Activated CD4-positive, alpha-beta T cell treated with anti-CD3 and anti-CD28 coated beads, Interleukin-2, amount 10 ng/mL, durations not matched to agents 7 days and 5 days (primary cell): ENCODE measurements at regions not wholly inside any gene's neighbourhood (a gene's known extent, or its start where the extent isn't known, plus 50 kb on each side); places are given as distances from the start of the nearest gene placed in this dataset.
"Not testable (repeated sequence)": the region's sequence is repeated elsewhere in the genome, so short reads cannot be mapped to it uniquely, and the experiment has no call there.

Experiments
- CTCF ChIA-PET: fragments of 350-600 bp; sonication (Branson Sonifier 250); formaldehyde crosslinking; loops from one replicate; lab custom pipeline; 2021; ENCODE audit warnings: antibody characterized with exemption; lab: Charles Lee
- POLR2A ChIA-PET: fragments of 350-600 bp; sonication (Branson Sonifier 250); formaldehyde crosslinking; loops from one replicate; lab custom pipeline; 2021; ENCODE audit warnings: antibody characterized with exemption; lab: Charles Lee
- DNase-seq: peaks from one replicate; pipeline ENCODE4 v3.0.0-alpha.2; 2020
- H3K27ac Mint-ChIP-seq: one replicate; pipeline ENCODE4 v1.8.0; 2021; ENCODE audit warnings: mild to moderate bottlenecking, moderate library complexity, mixed read lengths
- H3K27me3 Mint-ChIP-seq: one replicate; pipeline ENCODE4 v1.8.0; 2021; ENCODE audit warnings: mixed read lengths
- H3K36me3 Mint-ChIP-seq: one replicate; pipeline ENCODE4 v1.8.0; 2021; ENCODE audit warnings: low read depth, mixed read lengths
- H3K4me1 Mint-ChIP-seq: one replicate; pipeline ENCODE4 v1.8.0; 2021; ENCODE audit warnings: mixed read lengths
- H3K4me3 Mint-ChIP-seq: one replicate; pipeline ENCODE4 v1.8.0; 2021; ENCODE audit warnings: mild to moderate bottlenecking, moderate library complexity, mixed read lengths
- H3K9me3 Mint-ChIP-seq: one replicate; pipeline ENCODE4 v1.8.0; 2021; ENCODE audit warnings: mixed read lengths

DNA sequence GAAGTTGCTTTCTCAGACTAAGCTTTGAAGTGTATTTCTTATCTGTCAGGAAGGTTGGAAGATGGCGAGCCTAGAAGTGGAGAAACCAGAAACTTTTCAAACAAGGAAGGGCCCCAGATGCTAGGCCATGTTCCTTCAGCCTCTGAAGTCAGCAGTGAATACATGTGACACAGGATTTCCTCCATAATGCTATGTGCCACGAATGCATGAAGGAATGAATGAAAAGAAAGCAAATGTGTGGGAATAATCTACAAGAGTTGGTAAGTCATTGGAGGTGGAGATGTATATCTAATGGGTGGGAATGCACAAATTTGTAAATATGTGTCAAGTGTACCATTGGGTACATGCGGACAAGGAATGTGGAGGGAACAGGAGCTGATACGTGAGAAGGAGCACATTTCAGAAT, 123.2 kb upstream of the PRSS16 start:
- ChIA-PET POLR2A (no interaction called here), CTCF (interaction anchor here (0.9 kb wide), 1 partner anchor 9 kb away, joined by 3 read pairs; no protein-coding TSS in a partner anchor)
- peaks cover 52% of the 10 kb centered on the region for H3K4me1 Mint-ChIP-seq
- no peak for DNase-seq
- no peaks in the 10 kb centered on the region for H3K9me3 Mint-ChIP-seq
- no peak overlapping the region for H3K27ac Mint-ChIP-seq
- H3K36me3 Mint-ChIP-seq: peaks cover 15% of the 10 kb centered on the region
- no peaks in the 10 kb centered on the region for H3K27me3 Mint-ChIP-seq
- no peak overlapping the region for H3K4me3 Mint-ChIP-seq

DNA sequence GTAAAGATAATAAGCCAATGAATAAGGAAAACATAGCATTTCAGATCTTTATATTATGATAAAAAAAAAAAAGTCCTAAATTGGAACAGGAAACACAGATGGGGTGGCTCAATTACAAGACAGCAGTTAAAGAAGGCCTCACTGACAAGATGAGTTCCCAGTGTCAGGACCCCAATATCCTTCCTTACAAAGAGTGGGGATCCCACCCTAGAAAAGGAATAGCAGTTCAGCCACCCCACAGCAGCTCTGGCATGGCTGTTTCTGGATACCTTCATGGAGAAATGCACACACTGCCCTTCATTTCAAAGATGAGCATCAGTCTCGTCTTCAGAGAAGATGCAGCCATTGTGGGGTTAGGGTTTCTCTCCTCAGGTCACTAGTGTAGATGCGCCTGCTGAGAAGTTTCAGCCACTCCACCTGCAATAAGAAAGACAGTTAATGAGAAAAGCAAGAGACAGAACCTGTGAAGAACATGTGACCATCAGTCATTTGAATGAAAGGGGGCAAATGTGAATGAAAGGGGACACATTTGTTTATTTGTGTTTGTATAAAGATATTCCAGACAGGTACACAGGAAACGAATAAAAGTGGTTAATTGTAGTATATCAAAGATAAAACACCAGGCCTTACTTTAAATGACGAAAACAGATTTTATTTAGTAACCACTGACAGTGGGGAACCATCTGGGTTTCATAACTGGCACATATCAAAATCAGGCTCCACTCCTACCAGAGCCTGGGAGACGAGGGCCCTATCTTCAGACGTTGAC, 121.3 kb upstream of the PRSS16 start:
- peaks cover 59% of the 10 kb centered on the region for H3K4me1 Mint-ChIP-seq
- ChIA-PET POLR2A (interaction anchor here (0.6 to 2.6 kb wide), 5 partner anchors 17 to 767 kb away, joined by 3 to 28 read pairs (median 3); a partner anchor contains a TSS), CTCF (interaction anchor here (1.0 to 2.2 kb wide), 15 partner anchors 9 to 947 kb away, joined by 3 to 14 read pairs (median 4); a partner anchor contains a TSS)
- no peaks in the 10 kb centered on the region for H3K27me3 Mint-ChIP-seq
- peaks cover 9% of the 10 kb centered on the region for H3K36me3 Mint-ChIP-seq
- peak overlapping the region; percentile 93 for H3K27ac Mint-ChIP-seq
- H3K4me3 Mint-ChIP-seq: peak overlapping the region; percentile 72
- no peak for DNase-seq
- H3K9me3 Mint-ChIP-seq: no peaks in the 10 kb centered on the region

DNA sequence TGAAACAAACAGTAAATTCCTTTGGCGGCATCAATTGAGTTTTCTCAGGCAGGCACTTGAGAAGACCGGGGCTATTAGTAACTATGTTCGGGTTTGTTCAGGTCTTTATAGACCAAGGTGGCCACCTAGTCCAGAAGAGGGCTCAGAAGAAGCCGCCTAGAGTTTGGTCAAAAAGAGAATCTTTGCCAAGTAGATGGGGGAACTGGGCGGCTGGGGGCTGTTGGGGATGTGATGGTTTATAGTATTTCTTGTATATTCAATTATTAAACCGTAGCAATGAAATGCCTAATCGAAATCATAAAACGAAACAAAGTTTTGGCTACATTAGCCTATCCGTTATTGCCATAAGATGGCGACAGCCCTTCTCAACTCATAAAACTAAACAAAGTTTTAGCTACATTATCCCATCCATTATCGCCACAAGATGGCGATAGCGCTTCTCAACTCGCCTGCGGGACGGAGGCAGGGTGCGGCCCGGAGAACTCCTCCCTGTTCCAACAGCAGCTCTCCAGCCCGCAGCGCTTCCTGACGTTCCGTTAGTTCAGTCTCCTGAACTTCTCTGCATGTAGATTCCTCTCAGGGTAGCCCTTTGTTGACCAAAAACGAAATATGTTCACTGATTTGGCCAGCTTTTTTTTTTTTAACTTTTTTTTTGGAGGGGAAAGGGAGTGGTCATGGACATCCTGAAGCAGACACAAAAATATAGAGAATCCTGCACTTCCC, 120.5 kb upstream of the PRSS16 start:
- H3K36me3 Mint-ChIP-seq: peaks cover 9% of the 10 kb centered on the region
- DNase-seq: peak; percentile 91
- ChIA-PET CTCF (interaction anchor here (0.6 to 2.2 kb wide), 28 partner anchors 8 to 948 kb away, joined by 3 to 14 read pairs (median 3); a partner anchor contains a TSS), POLR2A (interaction anchor here (0.6 to 2.6 kb wide), 8 partner anchors 16 to 822 kb away, joined by 3 to 28 read pairs (median 4); a partner anchor contains a TSS)
- peaks cover 58% of the 10 kb centered on the region for H3K4me1 Mint-ChIP-seq
- peak overlapping the region; percentile 93 for H3K27ac Mint-ChIP-seq
- H3K27me3 Mint-ChIP-seq: no peaks in the 10 kb centered on the region
- peak overlapping the region; percentile 72 for H3K4me3 Mint-ChIP-seq
- H3K9me3 Mint-ChIP-seq: no peaks in the 10 kb centered on the region

DNA sequence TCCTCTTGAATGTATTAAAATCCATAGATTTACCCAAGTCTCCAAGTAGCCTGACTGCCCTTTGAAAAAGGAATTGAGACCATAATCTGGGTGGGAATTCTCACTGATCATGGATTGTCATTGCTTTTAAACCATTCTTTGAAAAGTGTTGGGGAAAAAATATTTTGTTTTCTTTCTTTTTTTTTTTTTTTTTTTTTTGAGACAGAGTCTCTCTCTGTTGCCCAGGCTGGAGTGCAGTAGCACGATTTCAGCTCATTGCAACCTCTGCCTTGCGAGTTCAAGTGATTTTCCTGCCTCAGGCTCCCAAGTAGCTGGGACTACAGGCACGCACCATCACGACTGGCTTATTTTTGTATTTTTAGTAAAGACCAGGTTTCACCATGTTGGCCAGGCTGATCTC, 119.6 kb upstream of the PRSS16 start:
- CTCF ChIA-PET: interaction anchor here (1.2 to 2.2 kb wide), 7 partner anchors 10 to 124 kb away, joined by 3 to 14 read pairs (median 6); a partner anchor contains a TSS
- Mint-ChIP-seq H3K4me1 (peaks cover 54% of the 10 kb centered on the region), H3K27ac (peak overlapping the region; percentile 93), H3K4me3 (peak overlapping the region; percentile 72)
- H3K27me3 Mint-ChIP-seq, H3K9me3 Mint-ChIP-seq, DNase-seq, H3K36me3 Mint-ChIP-seq: not testable (repeated sequence)
- POLR2A ChIA-PET: interaction anchor here (1.5 to 2.6 kb wide), 2 partner anchors 19 to 766 kb away, joined by 7 to 28 read pairs; a partner anchor contains a TSS

DNA sequence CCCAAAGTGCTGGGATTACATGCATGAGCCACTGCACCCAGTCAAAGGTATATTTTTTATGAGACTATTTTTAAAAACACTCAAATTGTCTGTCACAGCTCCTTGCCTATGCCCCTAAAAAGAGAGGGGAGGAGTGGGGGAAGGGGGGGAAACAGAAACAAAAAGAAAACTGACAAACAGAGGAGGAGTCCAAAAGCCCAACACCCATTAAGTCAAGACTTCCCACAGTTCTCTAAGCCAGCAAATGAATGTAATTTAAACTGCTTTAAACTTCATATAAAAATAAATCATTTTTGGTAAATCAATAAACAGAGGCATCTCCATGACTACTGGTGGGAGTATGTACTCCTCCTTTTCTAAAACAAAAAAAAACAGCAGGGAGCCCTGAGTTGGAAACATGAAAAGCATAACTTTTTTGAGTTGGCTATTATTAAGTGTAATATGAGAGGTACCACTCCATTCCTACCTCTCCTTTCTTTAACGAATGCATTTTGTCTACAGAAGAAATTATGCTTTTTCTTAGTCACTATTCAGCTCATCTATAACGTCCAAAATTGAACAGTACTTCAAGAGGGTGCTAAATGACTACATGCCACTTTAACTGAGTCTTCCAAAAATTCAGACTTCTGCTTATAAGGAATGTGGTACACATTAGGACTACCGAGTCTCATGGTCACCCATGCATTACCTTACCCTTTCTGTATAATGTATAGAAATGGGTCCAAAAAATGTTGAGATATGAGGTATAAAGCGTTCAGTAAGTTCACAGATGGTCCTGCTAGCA, 119.0 kb upstream of the PRSS16 start:
- CTCF ChIA-PET: interaction anchor here (0.6 to 2.2 kb wide), 4 partner anchors 42 to 528 kb away, joined by 3 to 14 read pairs (median 4); no protein-coding TSS in a partner anchor
- Mint-ChIP-seq H3K4me3 (peak overlapping the region; percentile 6), H3K4me1 (peaks cover 57% of the 10 kb centered on the region), H3K27ac (peak overlapping the region; percentile 62), H3K36me3 (peaks cover 8% of the 10 kb centered on the region), H3K9me3 (no peaks in the 10 kb centered on the region), H3K27me3 (no peaks in the 10 kb centered on the region)
- POLR2A ChIA-PET: interaction anchor here (2.6 kb wide), 1 partner anchor 19 kb away, joined by 28 read pairs; a partner anchor contains a TSS
- DNase-seq: peak; percentile 22

DNA sequence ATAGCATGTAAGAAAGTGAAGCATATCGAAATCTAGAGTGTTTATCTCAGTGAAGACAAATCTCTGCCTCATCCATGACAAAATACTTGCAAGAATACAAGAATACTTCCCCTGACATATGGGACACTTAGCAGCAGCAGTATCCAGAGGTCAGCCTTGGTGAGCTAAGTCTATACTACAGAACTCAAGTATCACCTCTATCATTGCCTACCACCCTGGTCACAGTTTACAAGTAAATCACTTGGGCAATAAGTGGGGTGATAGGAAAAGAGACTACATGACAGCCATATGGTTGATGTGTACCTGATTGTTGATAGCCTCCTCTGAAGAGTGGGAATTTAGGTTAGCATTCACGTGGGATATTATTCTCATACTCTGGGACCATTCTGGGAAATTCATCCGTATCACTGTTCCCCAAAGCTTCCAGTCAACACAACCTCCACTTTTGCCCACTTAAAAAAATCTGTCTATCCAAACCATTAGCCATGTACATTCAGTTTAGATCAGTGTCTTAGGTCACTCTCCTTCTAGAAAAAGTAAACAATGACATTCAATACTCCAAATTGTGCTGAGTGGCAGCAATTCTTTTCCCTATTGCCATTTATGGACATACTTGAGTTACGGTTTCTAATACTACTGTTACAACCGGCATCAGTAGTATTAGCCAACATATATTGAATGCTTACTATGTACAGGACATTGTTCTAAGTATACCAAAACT, 118.2 kb upstream of the PRSS16 start:
- DNase-seq: no peak
- CTCF ChIA-PET: interaction anchor here (0.6 kb wide), 2 partner anchors 43 to 528 kb away, joined by 4 read pairs; no protein-coding TSS in a partner anchor
- Mint-ChIP-seq H3K27ac (no peak overlapping the region), H3K36me3 (peaks cover 13% of the 10 kb centered on the region), H3K4me1 (peaks cover 62% of the 10 kb centered on the region), H3K4me3 (peak overlapping the region; percentile 6), H3K27me3 (no peaks in the 10 kb centered on the region), H3K9me3 (no peaks in the 10 kb centered on the region)
- POLR2A ChIA-PET: interaction anchor here (2.6 kb wide), 1 partner anchor 18 kb away, joined by 28 read pairs; a partner anchor contains a TSS

DNA sequence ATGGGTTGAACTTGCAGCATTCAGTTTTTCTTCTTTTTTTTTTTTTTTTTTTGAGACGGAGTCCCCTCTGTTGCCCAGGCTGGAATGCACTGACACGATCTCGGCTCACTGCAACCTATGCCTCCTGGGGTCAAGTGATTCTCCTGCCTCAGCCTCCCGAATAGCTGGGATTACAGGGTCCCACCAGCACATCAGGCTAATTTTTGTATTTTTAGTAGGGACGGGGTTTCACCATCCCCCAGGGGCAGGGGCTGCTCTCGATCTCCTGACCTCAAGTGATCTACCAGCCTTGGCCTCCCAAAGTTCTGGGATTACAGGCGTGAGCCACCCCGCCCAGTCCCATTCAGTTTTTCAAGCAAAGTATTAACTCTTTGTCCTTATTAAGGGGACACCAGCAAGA, 117.6 kb upstream of the PRSS16 start:
- Mint-ChIP-seq H3K4me1 (peaks cover 66% of the 10 kb centered on the region), H3K4me3 (no peak overlapping the region), H3K27me3 (no peaks in the 10 kb centered on the region), H3K27ac (no peak overlapping the region), H3K36me3 (peaks cover 13% of the 10 kb centered on the region), H3K9me3 (no peaks in the 10 kb centered on the region)
- POLR2A ChIA-PET: interaction anchor here (4.5 to 5.1 kb wide), 2 partner anchors 16 to 680 kb away, joined by 64 to 232 read pairs; a partner anchor contains a TSS
- CTCF ChIA-PET: no interaction called here
- no peak for DNase-seq

DNA sequence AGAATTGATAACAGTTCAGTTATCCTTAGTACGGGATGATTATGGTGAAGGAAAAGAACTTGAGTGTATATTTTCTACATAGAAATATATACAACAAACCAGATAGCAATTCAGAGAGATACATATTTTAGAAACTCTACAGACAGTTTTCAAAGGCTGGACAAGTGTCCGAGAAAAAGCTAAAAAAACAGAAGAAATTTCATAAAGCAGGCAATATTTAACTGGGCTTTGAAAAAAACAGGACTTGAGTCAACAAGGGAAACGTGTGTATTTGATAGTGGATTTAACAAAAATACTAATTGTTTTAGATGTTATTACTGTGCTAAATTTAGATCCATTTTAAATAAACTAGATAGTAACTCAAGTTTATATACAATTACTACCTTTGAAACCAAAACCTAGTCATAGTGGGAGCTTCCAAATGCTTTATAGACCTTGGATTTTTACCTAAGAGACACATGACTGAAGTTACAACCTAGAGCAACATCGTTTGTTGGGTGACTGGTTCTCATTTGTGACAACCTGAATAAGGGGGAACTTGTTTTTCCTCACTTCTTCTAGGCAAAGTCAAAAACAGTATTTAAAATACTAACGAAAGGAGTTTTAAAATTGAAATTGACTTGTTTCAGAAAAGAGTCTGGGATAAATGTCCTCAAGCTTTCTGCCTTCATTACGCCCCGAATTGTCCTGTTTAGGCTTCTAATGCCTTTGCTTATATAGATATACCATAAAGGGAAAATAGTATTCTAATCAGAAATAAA, 116.7 kb upstream of the PRSS16 start:
- ChIA-PET CTCF (interaction anchor here (0.6 to 0.8 kb wide), 2 partner anchors 24 to 523 kb away, joined by 3 read pairs; no protein-coding TSS in a partner anchor), POLR2A (interaction anchor here (0.6 to 5.1 kb wide), 8 partner anchors 15 to 1087 kb away, joined by 3 to 232 read pairs (median 14); a partner anchor contains a TSS)
- Mint-ChIP-seq H3K27ac (no peak overlapping the region), H3K4me3 (no peak overlapping the region), H3K36me3 (peaks cover 13% of the 10 kb centered on the region), H3K9me3 (no peaks in the 10 kb centered on the region), H3K27me3 (no peaks in the 10 kb centered on the region), H3K4me1 (peaks cover 70% of the 10 kb centered on the region)
- no peak for DNase-seq

DNA sequence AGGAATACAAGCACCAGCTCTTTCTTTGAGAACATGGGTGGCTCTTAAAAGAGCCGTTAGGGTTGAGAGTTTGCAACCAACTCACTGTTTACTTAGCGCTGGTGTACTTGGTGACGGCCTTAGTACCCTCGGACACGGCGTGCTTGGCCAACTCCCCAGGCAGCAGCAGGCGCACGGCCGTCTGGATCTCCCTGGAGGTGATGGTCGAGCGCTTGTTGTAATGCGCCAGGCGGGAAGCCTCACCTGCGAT, 115.3 kb upstream of the PRSS16 start:
- ChIA-PET POLR2A (interaction anchor here (0.6 to 5.1 kb wide), 25 partner anchors 14 to 1100 kb away, joined by 3 to 232 read pairs (median 7); a partner anchor contains a TSS), CTCF (interaction anchor here (0.6 to 3.0 kb wide), 4 partner anchors 15 to 761 kb away, joined by 3 to 18 read pairs (median 8); a partner anchor contains a TSS)
- not testable (repeated sequence) for DNase-seq, H3K27me3 Mint-ChIP-seq, H3K4me3 Mint-ChIP-seq, H3K27ac Mint-ChIP-seq, H3K9me3 Mint-ChIP-seq
- Mint-ChIP-seq H3K4me1 (peaks cover 67% of the 10 kb centered on the region), H3K36me3 (peaks cover 15% of the 10 kb centered on the region)

DNA sequence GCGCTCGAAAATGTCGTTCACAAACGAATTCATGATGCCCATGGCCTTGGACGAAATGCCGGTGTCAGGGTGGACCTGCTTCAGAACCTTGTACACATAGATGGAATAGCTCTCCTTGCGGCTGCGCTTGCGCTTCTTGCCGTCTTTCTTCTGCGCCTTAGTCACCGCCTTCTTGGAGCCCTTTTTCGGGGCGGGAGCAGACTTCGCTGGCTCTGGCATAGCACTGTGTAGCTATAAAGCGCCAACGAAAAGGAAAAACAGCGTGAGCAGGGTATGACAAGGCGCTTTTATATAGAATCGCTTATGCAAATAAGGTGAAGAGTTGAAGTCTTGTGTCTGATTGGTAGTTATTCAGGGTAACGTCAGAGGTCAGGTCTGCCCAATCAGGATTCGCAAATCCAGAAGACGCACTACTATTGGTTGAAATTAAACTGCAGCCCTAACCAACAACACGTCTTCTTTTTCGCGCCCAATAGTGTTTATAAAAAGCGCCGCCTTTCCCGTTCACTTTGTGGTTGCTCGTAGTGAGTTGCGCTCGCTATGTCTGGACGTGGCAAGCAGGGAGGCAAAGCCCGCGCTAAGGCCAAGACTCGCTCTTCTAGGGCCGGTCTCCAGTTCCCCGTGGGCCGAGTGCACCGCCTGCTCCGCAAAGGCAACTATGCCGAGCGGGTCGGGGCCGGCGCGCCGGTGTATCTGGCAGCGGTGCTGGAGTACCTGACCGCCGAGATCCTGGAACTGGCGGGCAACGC, 114.8 kb upstream of the PRSS16 start:
- Mint-ChIP-seq H3K27me3 (no peaks in the 10 kb centered on the region), H3K4me3 (no peak overlapping the region), H3K9me3 (no peaks in the 10 kb centered on the region), H3K36me3 (peaks cover 18% of the 10 kb centered on the region), H3K4me1 (peaks cover 66% of the 10 kb centered on the region), H3K27ac (no peak overlapping the region)
- ChIA-PET POLR2A (interaction anchor here (0.6 to 5.1 kb wide), 30 partner anchors 14 to 1101 kb away, joined by 3 to 232 read pairs (median 6); a partner anchor contains a TSS), CTCF (interaction anchor here (0.6 to 3.0 kb wide), 8 partner anchors 14 to 1904 kb away, joined by 3 to 18 read pairs (median 4); a partner anchor contains a TSS)
- DNase-seq: peak; percentile 94
